ENCODE measurements at regions not wholly inside any gene's neighbourhood (a gene's known extent, or its start where the extent isn't known, plus 50 kb on each side); places are given as distances from the start of the nearest gene placed in this dataset.
"Not testable (repeated sequence)": the region's sequence is repeated elsewhere in the genome, so short reads cannot be mapped to it uniquely, and the experiment has no call there.

DNA sequence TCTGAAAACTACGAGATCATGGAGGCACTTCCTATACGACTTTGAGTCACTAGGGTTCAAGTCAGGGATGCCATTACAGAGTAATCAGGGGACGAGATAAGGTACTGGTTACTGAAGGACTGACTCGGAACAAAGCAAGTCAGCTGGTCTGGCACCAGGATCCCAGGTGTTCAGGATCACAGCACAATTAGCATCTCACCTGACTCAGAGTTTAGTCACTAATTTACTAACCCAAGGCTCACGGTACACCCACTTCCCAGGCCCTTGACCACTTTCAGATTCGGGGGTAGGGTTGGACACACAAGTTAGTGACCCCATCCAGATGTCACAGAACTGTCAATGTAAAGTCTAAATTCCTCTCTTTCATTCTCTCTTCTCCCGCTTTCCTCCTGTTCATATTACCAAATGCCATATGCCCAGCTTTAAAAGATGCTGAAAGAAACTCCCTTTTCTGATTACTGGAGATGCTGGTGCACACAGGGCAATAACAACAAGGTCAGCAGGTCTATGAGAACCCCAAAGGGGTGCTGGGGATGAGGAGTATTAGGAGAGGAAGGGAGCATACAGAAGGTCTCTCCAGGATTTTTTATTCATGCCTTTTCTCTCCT is 657.8 kb downstream of the TLE1 start:
- no peak overlapping the region for H3K4me3 Mint-ChIP-seq
- no peaks in the 10 kb centered on the region for H3K27me3 Mint-ChIP-seq
- H3K4me1 Mint-ChIP-seq, result no peaks in the 10 kb centered on the region
- peaks cover 15% of the 10 kb centered on the region for H3K9me3 Mint-ChIP-seq
- no peak overlapping the region for H3K27ac Mint-ChIP-seq (ENCODE audit: low read depth)
- ATAC-seq (replicated peaks; ENCODE audit: extremely low read depth, poor library complexity, severe bottlenecking) (no peak), DNase-seq (ENCODE audit: low spot score in 2 of 2) (no peak)
- H3K36me3 Mint-ChIP-seq (ENCODE audit: insufficient read depth), result no peaks in the 10 kb centered on the region

- H3K9me3 Mint-ChIP-seq, result peaks cover 11% of the 10 kb centered on the region
- DNase-seq (ENCODE audit: low spot score in 2 of 2), result no peak
- H3K27ac Mint-ChIP-seq (ENCODE audit: low read depth), result no peak overlapping the region
- no peak for ATAC-seq (replicated peaks; ENCODE audit: extremely low read depth, poor library complexity, severe bottlenecking)
- no peaks in the 10 kb centered on the region for H3K27me3 Mint-ChIP-seq
- H3K4me1 Mint-ChIP-seq, result no peaks in the 10 kb centered on the region
- H3K36me3 Mint-ChIP-seq (ENCODE audit: insufficient read depth), result no peaks in the 10 kb centered on the region
- H3K4me3 Mint-ChIP-seq, result no peak overlapping the region
Measured at GRCh38 chr9:81030027-81030426, 659.3 kb downstream of the TLE1 start.

- H3K27me3 Mint-ChIP-seq, result no peaks in the 10 kb centered on the region
- no peak overlapping the region for H3K4me3 Mint-ChIP-seq
- peaks cover 8% of the 10 kb centered on the region for H3K9me3 Mint-ChIP-seq
- H3K36me3 Mint-ChIP-seq (ENCODE audit: insufficient read depth), result no peaks in the 10 kb centered on the region
- no peak overlapping the region for H3K27ac Mint-ChIP-seq (ENCODE audit: low read depth)
- H3K4me1 Mint-ChIP-seq, result no peaks in the 10 kb centered on the region
- no peak for ATAC-seq (replicated peaks; ENCODE audit: extremely low read depth, poor library complexity, severe bottlenecking)
- no peak for DNase-seq (ENCODE audit: low spot score in 2 of 2)
Measured at GRCh38 chr9:81028504-81028903, 660.8 kb downstream of the TLE1 start.

DNA sequence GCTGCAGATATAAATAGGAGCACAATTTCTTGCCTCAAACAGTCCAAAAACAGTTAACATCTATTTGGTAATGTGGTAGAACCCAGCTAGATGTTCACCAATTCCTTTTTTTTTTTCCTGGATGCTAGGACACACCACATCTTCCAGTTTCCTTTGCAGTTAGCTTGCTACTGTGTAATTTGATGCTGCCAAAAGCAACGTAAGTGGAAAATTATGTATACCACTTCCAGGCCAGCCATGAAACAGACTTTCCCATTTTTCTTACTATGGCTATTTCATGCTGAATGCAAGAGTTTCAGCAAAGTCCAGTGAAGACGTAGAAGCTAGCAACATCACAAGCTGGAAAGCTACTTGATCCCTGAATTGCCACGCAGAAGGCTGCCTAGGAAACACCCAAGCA is 667.2 kb downstream of the TLE1 start:
- no peaks in the 10 kb centered on the region for H3K36me3 Mint-ChIP-seq (ENCODE audit: insufficient read depth)
- no peak overlapping the region for H3K4me3 Mint-ChIP-seq
- no peak overlapping the region for H3K27ac Mint-ChIP-seq (ENCODE audit: low read depth)
- H3K4me1 Mint-ChIP-seq, result no peaks in the 10 kb centered on the region
- no peak for ATAC-seq (replicated peaks; ENCODE audit: extremely low read depth, poor library complexity, severe bottlenecking)
- peaks cover 22% of the 10 kb centered on the region for H3K9me3 Mint-ChIP-seq
- no peaks in the 10 kb centered on the region for H3K27me3 Mint-ChIP-seq
- DNase-seq (ENCODE audit: low spot score in 2 of 2), result no peak

GRCh38 chr9:81014945-81015344 is 674.4 kb downstream of the TLE1 start:
- not testable (repeated sequence) for H3K27me3 Mint-ChIP-seq; H3K4me1 Mint-ChIP-seq; DNase-seq (ENCODE audit: low spot score in 2 of 2); H3K4me3 Mint-ChIP-seq; H3K27ac Mint-ChIP-seq (ENCODE audit: low read depth); ATAC-seq (replicated peaks; ENCODE audit: extremely low read depth, poor library complexity, severe bottlenecking); H3K36me3 Mint-ChIP-seq (ENCODE audit: insufficient read depth)
- peaks cover 47% of the 10 kb centered on the region for H3K9me3 Mint-ChIP-seq

DNA sequence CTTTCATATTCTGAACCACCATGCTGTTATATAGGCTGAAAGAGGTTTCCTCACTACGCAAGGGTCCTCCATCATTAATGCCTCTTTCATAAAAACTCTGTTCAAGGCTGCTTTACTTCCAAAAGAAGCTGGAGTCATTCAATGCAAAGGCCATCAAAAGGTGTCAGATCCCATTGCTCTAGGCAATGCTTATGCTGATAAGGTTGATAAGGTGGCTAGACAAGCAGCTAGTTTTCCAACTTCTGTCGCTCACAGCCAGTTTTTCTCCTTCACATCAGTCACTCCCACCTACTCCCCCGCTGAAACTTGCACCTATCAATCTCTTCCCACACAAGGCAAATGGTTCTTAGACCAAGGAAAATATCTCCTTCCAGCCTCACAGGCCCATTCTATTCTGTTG is 676.2 kb downstream of the TLE1 start:
- H3K36me3 Mint-ChIP-seq (ENCODE audit: insufficient read depth), result not testable (repeated sequence)

GRCh38 chr9:81002906-81003305 is 686.4 kb downstream of the TLE1 start:
- DNase-seq (ENCODE audit: low spot score in 2 of 2) (no peak), ATAC-seq (replicated peaks; ENCODE audit: extremely low read depth, poor library complexity, severe bottlenecking) (no peak)
- Mint-ChIP-seq H3K36me3 (ENCODE audit: insufficient read depth) (no peaks in the 10 kb centered on the region), H3K4me1 (no peaks in the 10 kb centered on the region), H3K4me3 (no peak overlapping the region), H3K9me3 (peaks cover 22% of the 10 kb centered on the region), H3K27ac (ENCODE audit: low read depth) (no peak overlapping the region), H3K27me3 (no peaks in the 10 kb centered on the region)

More for the DNA sequence above, 676.2 kb downstream of the TLE1 start:
- H3K4me3 Mint-ChIP-seq; DNase-seq (ENCODE audit: low spot score in 2 of 2); H3K27me3 Mint-ChIP-seq; H3K27ac Mint-ChIP-seq (ENCODE audit: low read depth); H3K4me1 Mint-ChIP-seq; ATAC-seq (replicated peaks; ENCODE audit: extremely low read depth, poor library complexity, severe bottlenecking): not testable (repeated sequence)
- peaks cover 53% of the 10 kb centered on the region for H3K9me3 Mint-ChIP-seq

DNA sequence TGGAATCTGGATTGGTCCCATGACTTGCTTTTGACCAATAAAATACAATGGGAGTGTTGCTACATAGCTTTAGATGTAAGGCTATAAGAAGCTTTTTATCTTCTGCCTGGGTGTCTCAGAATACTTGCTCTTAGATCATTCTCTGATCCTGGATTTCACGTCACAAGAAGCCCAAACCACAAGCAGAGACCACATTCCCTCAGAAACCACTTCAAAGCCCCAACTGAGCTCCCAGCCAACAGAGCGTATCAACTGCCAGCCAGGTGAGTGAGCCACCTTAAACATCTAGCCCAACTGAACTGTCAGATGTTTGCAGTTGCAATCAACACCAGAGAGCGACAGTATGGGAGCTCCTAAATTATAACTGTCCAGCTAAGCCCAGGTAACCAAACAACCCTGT is 687.1 kb downstream of the TLE1 start:
- Mint-ChIP-seq H3K36me3 (ENCODE audit: insufficient read depth) (no peaks in the 10 kb centered on the region), H3K27ac (ENCODE audit: low read depth) (no peak overlapping the region), H3K27me3 (no peaks in the 10 kb centered on the region), H3K9me3 (peaks cover 22% of the 10 kb centered on the region), H3K4me1 (no peaks in the 10 kb centered on the region), H3K4me3 (no peak overlapping the region)
- DNase-seq (ENCODE audit: low spot score in 2 of 2) (no peak), ATAC-seq (replicated peaks; ENCODE audit: extremely low read depth, poor library complexity, severe bottlenecking) (no peak)

- Mint-ChIP-seq H3K27me3 (no peaks in the 10 kb centered on the region), H3K36me3 (ENCODE audit: insufficient read depth) (no peaks in the 10 kb centered on the region), H3K9me3 (peaks cover 12% of the 10 kb centered on the region), H3K4me3 (no peak overlapping the region), H3K27ac (ENCODE audit: low read depth) (no peak overlapping the region), H3K4me1 (no peaks in the 10 kb centered on the region)
- DNase-seq (ENCODE audit: low spot score in 2 of 2) (no peak), ATAC-seq (replicated peaks; ENCODE audit: extremely low read depth, poor library complexity, severe bottlenecking) (no peak)
Measured at GRCh38 chr9:80995759-80996158, 693.6 kb downstream of the TLE1 start.

- DNase-seq (ENCODE audit: low spot score in 2 of 2) (no peak), ATAC-seq (replicated peaks; ENCODE audit: extremely low read depth, poor library complexity, severe bottlenecking) (no peak)
- Mint-ChIP-seq H3K27me3 (no peaks in the 10 kb centered on the region), H3K4me3 (no peak overlapping the region), H3K27ac (ENCODE audit: low read depth) (no peak overlapping the region), H3K36me3 (ENCODE audit: insufficient read depth) (no peaks in the 10 kb centered on the region), H3K4me1 (no peaks in the 10 kb centered on the region), H3K9me3 (peaks cover 6% of the 10 kb centered on the region)
Measured at GRCh38 chr9:80994892-80995291, 694.5 kb downstream of the TLE1 start.

GRCh38 chr9:80985595-80985994 is 703.8 kb downstream of the TLE1 start:
- not testable (repeated sequence) for ATAC-seq (replicated peaks; ENCODE audit: extremely low read depth, poor library complexity, severe bottlenecking); H3K36me3 Mint-ChIP-seq (ENCODE audit: insufficient read depth); H3K4me3 Mint-ChIP-seq

DNA sequence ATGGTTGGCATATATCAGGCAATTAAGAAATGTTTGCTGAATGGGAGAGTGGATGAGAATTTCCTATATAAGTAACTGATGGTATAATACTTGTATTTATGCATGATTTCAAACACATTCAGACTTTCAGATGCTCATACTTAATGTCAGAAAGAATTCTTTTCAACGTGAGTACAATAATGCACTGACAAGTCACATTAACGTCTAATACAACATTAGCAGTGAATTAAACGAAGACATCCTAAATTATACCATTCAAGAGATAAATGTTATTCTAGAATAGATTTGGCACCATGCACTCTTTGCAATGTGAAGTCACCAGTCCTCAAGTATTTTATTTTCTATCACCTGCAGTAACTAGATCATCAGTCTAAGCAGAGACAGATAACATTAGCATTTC is 712.9 kb downstream of the TLE1 start:
- H3K4me1 Mint-ChIP-seq, result no peaks in the 10 kb centered on the region
- H3K27ac Mint-ChIP-seq (ENCODE audit: low read depth), result no peak overlapping the region
- H3K9me3 Mint-ChIP-seq, result peaks cover 30% of the 10 kb centered on the region
- DNase-seq (ENCODE audit: low spot score in 2 of 2) (no peak), ATAC-seq (replicated peaks; ENCODE audit: extremely low read depth, poor library complexity, severe bottlenecking) (no peak)
- no peak overlapping the region for H3K4me3 Mint-ChIP-seq
- no peaks in the 10 kb centered on the region for H3K27me3 Mint-ChIP-seq
- H3K36me3 Mint-ChIP-seq (ENCODE audit: insufficient read depth), result no peaks in the 10 kb centered on the region

More at GRCh38 chr9:80985595-80985994, 703.8 kb downstream of the TLE1 start:
- not testable (repeated sequence) for DNase-seq (ENCODE audit: low spot score in 2 of 2); H3K27me3 Mint-ChIP-seq; H3K27ac Mint-ChIP-seq (ENCODE audit: low read depth); H3K4me1 Mint-ChIP-seq
- peaks cover 32% of the 10 kb centered on the region for H3K9me3 Mint-ChIP-seq

DNA sequence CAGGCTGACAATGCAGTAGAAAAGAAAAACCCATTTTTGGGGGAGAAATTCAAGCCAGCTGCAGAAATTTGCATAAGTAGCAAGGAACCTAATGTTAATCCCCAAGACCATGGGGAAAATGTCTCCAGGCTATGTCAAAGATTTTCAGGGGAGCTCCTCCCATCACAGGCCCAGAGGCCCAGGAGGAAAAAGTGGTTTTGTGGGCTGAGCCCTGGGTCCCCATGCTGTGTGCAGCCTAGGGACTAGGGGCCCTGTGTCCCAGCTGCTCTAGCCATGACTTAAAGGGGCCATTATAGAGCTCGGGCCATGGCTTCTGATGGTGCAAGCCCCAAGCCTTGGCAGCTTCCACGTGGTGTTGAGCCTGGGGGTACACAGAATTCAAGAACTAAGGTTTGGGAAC is 719.0 kb downstream of the TLE1 start:
- H3K36me3 Mint-ChIP-seq (ENCODE audit: insufficient read depth); H3K27me3 Mint-ChIP-seq; ATAC-seq (replicated peaks; ENCODE audit: extremely low read depth, poor library complexity, severe bottlenecking); DNase-seq (ENCODE audit: low spot score in 2 of 2); H3K27ac Mint-ChIP-seq (ENCODE audit: low read depth); H3K4me1 Mint-ChIP-seq; H3K4me3 Mint-ChIP-seq: not testable (repeated sequence)
- peaks cover 21% of the 10 kb centered on the region for H3K9me3 Mint-ChIP-seq

DNA sequence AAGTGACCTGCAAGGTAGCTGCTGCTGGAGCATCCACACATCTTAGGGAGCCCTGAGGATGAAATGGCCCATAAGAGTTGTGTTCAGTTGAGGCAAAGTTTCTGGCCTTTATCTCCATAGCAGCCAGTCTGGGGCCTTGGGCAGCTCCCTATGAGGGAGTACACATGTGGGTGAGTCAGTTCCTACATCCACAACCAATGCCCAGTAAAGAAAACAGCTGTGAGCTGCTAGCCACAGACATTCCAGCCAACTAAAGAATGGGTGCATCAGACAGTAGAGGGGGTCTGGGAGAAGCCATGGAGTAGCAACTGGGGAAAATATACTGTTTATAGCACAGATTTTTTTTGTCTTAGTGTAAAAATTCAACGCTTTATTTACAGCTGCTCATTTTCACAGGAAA is 720.7 kb downstream of the TLE1 start:
- Mint-ChIP-seq H3K4me1 (no peaks in the 10 kb centered on the region), H3K27me3 (no peaks in the 10 kb centered on the region), H3K4me3 (no peak overlapping the region), H3K9me3 (peaks cover 14% of the 10 kb centered on the region), H3K27ac (ENCODE audit: low read depth) (no peak overlapping the region), H3K36me3 (ENCODE audit: insufficient read depth) (no peaks in the 10 kb centered on the region)
- no peak for DNase-seq (ENCODE audit: low spot score in 2 of 2)
- no peak for ATAC-seq (replicated peaks; ENCODE audit: extremely low read depth, poor library complexity, severe bottlenecking)

Measured in central memory CD8-positive, alpha-beta T cell (primary cell).